GM23338 (cell line): ENCODE measurements at regions not wholly inside any gene's neighbourhood (a gene's known extent, or its start where the extent isn't known, plus 50 kb on each side); places are given as distances from the start of the nearest gene placed in this dataset.

Experiments
- CREB1 ChIP-seq: fragments of 250-450 bp; sonication (Bioruptor Pico); IDR thresholded peaks from 2 replicates; pipeline ENCODE4 v1.5.0; 2020; ENCODE audit warnings: low read depth, mild to moderate bottlenecking, moderate library complexity
- EZH2 ChIP-seq: fragments of 200-600 bp; sonication (generic); IDR thresholded peaks from one replicate; pipeline ENCODE4 v1.8.0; 2017; ENCODE audit warnings: antibody characterized with exemption, mild to moderate bottlenecking, low read depth; ENCODE audit not compliant: unreplicated experiment
- EZH2phosphoT487 ChIP-seq: fragments of 200-600 bp; sonication (generic); IDR thresholded peaks from one replicate; pipeline ENCODE4 v1.8.1; 2018; ENCODE audit warnings: antibody characterized with exemption; ENCODE audit not compliant: unreplicated experiment
- JUNB ChIP-seq: IDR thresholded peaks from one replicate; pipeline ENCODE4 v1.6.1; 2016; ENCODE audit warnings: antibody characterized with exemption; ENCODE audit not compliant: unreplicated experiment
- NANOG ChIP-seq: IDR thresholded peaks from 2 replicates; pipeline ENCODE4 v1.6.1; 2016; ENCODE audit warnings: antibody characterized with exemption, borderline replicate concordance
- POLR2AphosphoS5 ChIP-seq: IDR thresholded peaks from 2 replicates; pipeline ENCODE4 v1.6.1; 2016; ENCODE audit warnings: antibody characterized with exemption, low read depth
- STAT1 ChIP-seq: IDR thresholded peaks from one replicate; pipeline ENCODE4 v1.6.1; 2016; ENCODE audit warnings: antibody characterized with exemption; ENCODE audit not compliant: unreplicated experiment
- ZNF114 ChIP-seq: fragments of 250-450 bp; sonication (Bioruptor Pico); IDR thresholded peaks from 2 replicates; pipeline ENCODE4 v1.5.0; 2020; ENCODE audit warnings: mild to moderate bottlenecking, moderate library complexity
- ZNF331 ChIP-seq: fragments of 250-450 bp; sonication (Bioruptor Pico); IDR thresholded peaks from 2 replicates; pipeline ENCODE4 v1.5.0; 2020; ENCODE audit warnings: low read depth, mild to moderate bottlenecking, moderate library complexity
- TF ChIP-seq, protein P1 (sequence below), 2 experiments: fragments of 200-600 bp in 1 of 2; sonication (generic) in 1 of 2; conservative IDR thresholded peaks; 2 replicates each; pipeline versions ENCODE4 v1.5.1 to v1.6.1; 2016 to 2017; ENCODE audit warnings: antibody characterized with exemption in 2 of 2, low read depth in 2 of 2, mild to moderate bottlenecking in 2 of 2, moderate library complexity in 1 of 2
- TF ChIP-seq, protein P2 (sequence below): IDR thresholded peaks from 2 replicates; pipeline ENCODE4 v1.6.1; 2016; ENCODE audit warnings: antibody characterized with exemption
- TF ChIP-seq, protein P3 (sequence below): fragments of 250-450 bp; sonication (Bioruptor Pico); IDR thresholded peaks from 2 replicates; pipeline ENCODE4 v1.5.0; 2020; ENCODE audit warnings: mild to moderate bottlenecking, moderate library complexity
- TF ChIP-seq, protein P4 (sequence below): IDR thresholded peaks from one replicate; pipeline ENCODE4 v1.6.1; 2018; ENCODE audit warnings: antibody characterized with exemption; ENCODE audit not compliant: unreplicated experiment

DNA sequence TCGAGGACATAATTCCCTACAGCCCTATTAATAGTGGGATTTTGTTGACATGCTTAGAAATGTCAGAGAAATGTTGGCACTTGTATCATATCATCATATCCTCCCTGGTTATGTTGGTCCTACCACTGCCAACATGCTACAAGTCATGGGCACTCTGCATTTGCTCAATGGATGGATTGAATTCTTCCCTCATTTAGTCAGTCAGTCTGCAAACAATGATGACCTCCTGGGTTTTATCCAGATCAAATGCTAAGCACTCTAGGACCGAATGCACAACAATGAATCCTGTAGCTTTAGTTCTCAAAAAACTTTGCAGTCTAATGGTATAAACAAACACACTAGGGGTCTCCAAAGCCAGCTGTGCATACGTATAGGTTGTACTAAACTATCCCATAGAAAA is 357.2 kb upstream of the DPYD start:
- TF ChIP-seq, protein P1, sequence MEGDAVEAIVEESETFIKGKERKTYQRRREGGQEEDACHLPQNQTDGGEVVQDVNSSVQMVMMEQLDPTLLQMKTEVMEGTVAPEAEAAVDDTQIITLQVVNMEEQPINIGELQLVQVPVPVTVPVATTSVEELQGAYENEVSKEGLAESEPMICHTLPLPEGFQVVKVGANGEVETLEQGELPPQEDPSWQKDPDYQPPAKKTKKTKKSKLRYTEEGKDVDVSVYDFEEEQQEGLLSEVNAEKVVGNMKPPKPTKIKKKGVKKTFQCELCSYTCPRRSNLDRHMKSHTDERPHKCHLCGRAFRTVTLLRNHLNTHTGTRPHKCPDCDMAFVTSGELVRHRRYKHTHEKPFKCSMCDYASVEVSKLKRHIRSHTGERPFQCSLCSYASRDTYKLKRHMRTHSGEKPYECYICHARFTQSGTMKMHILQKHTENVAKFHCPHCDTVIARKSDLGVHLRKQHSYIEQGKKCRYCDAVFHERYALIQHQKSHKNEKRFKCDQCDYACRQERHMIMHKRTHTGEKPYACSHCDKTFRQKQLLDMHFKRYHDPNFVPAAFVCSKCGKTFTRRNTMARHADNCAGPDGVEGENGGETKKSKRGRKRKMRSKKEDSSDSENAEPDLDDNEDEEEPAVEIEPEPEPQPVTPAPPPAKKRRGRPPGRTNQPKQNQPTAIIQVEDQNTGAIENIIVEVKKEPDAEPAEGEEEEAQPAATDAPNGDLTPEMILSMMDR (conservative IDR thresholded peaks at IDR 0.05; ENCODE audit: low read depth in 2 of 2), result no peak
- TF ChIP-seq POLR2AphosphoS5 (no peak), EZH2 (no peak), CREB1 (no peak), STAT1 (no peak), JUNB (no peak), EZH2phosphoT487 (no peak), ZNF331 (CRISPR knock-in tag) (no peak), ZNF114 (CRISPR knock-in tag) (no peak), NANOG (no peak)
- TF ChIP-seq, protein P2, sequence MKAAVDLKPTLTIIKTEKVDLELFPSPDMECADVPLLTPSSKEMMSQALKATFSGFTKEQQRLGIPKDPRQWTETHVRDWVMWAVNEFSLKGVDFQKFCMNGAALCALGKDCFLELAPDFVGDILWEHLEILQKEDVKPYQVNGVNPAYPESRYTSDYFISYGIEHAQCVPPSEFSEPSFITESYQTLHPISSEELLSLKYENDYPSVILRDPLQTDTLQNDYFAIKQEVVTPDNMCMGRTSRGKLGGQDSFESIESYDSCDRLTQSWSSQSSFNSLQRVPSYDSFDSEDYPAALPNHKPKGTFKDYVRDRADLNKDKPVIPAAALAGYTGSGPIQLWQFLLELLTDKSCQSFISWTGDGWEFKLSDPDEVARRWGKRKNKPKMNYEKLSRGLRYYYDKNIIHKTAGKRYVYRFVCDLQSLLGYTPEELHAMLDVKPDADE, result no peak
- TF ChIP-seq, protein P3, sequence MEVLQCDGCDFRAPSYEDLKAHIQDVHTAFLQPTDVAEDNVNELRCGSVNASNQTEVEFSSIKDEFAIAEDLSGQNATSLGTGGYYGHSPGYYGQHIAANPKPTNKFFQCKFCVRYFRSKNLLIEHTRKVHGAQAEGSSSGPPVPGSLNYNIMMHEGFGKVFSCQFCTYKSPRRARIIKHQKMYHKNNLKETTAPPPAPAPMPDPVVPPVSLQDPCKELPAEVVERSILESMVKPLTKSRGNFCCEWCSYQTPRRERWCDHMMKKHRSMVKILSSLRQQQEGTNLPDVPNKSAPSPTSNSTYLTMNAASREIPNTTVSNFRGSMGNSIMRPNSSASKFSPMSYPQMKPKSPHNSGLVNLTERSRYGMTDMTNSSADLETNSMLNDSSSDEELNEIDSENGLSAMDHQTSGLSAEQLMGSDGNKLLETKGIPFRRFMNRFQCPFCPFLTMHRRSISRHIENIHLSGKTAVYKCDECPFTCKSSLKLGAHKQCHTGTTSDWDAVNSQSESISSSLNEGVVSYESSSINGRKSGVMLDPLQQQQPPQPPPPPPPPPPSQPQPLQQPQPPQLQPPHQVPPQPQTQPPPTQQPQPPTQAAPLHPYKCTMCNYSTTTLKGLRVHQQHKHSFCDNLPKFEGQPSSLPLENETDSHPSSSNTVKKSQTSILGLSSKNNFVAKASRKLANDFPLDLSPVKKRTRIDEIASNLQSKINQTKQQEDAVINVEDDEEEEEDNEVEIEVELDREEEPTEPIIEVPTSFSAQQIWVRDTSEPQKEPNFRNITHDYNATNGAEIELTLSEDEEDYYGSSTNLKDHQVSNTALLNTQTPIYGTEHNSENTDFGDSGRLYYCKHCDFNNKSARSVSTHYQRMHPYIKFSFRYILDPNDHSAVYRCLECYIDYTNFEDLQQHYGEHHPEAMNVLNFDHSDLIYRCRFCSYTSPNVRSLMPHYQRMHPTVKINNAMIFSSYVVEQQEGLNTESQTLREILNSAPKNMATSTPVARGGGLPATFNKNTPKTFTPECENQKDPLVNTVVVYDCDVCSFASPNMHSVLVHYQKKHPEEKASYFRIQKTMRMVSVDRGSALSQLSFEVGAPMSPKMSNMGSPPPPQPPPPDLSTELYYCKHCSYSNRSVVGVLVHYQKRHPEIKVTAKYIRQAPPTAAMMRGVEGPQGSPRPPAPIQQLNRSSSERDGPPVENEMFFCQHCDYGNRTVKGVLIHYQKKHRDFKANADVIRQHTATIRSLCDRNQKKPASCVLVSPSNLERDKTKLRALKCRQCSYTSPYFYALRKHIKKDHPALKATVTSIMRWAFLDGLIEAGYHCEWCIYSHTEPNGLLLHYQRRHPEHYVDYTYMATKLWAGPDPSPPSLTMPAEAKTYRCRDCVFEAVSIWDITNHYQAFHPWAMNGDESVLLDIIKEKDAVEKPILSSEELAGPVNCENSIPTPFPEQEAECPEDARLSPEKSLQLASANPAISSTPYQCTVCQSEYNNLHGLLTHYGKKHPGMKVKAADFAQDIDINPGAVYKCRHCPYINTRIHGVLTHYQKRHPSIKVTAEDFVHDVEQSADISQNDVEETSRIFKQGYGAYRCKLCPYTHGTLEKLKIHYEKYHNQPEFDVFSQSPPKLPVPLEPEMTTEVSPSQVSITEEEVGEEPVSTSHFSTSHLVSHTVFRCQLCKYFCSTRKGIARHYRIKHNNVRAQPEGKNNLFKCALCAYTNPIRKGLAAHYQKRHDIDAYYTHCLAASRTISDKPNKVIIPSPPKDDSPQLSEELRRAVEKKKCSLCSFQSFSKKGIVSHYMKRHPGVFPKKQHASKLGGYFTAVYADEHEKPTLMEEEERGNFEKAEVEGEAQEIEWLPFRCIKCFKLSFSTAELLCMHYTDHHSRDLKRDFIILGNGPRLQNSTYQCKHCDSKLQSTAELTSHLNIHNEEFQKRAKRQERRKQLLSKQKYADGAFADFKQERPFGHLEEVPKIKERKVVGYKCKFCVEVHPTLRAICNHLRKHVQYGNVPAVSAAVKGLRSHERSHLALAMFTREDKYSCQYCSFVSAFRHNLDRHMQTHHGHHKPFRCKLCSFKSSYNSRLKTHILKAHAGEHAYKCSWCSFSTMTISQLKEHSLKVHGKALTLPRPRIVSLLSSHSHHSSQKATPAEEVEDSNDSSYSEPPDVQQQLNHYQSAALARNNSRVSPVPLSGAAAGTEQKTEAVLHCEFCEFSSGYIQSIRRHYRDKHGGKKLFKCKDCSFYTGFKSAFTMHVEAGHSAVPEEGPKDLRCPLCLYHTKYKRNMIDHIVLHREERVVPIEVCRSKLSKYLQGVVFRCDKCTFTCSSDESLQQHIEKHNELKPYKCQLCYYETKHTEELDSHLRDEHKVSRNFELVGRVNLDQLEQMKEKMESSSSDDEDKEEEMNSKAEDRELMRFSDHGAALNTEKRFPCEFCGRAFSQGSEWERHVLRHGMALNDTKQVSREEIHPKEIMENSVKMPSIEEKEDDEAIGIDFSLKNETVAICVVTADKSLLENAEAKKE (CRISPR knock-in tag), result no peak
- TF ChIP-seq, protein P4, sequence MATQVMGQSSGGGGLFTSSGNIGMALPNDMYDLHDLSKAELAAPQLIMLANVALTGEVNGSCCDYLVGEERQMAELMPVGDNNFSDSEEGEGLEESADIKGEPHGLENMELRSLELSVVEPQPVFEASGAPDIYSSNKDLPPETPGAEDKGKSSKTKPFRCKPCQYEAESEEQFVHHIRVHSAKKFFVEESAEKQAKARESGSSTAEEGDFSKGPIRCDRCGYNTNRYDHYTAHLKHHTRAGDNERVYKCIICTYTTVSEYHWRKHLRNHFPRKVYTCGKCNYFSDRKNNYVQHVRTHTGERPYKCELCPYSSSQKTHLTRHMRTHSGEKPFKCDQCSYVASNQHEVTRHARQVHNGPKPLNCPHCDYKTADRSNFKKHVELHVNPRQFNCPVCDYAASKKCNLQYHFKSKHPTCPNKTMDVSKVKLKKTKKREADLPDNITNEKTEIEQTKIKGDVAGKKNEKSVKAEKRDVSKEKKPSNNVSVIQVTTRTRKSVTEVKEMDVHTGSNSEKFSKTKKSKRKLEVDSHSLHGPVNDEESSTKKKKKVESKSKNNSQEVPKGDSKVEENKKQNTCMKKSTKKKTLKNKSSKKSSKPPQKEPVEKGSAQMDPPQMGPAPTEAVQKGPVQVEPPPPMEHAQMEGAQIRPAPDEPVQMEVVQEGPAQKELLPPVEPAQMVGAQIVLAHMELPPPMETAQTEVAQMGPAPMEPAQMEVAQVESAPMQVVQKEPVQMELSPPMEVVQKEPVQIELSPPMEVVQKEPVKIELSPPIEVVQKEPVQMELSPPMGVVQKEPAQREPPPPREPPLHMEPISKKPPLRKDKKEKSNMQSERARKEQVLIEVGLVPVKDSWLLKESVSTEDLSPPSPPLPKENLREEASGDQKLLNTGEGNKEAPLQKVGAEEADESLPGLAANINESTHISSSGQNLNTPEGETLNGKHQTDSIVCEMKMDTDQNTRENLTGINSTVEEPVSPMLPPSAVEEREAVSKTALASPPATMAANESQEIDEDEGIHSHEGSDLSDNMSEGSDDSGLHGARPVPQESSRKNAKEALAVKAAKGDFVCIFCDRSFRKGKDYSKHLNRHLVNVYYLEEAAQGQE, result no peak
